ENCODE measurements at regions not wholly inside any gene's neighbourhood (a gene's known extent, or its start where the extent isn't known, plus 50 kb on each side); places are given as distances from the start of the nearest gene placed in this dataset.

GRCh38 chr22:48379371-48379770 lies 1448.3 kb downstream of the BRD1 start:
- TF ChIP-seq PCBP1 (IDR thresholded peaks at IDR 0.05; ENCODE audit: borderline replicate concordance, low read depth, low read length) (no peak), KDM1A (CRISPR knock-in tag; IDR thresholded peaks at IDR 0.05) (no peak), ZNF644 (CRISPR knock-in tag; IDR thresholded peaks at IDR 0.05; ENCODE audit: low read depth) (no peak), POLR2AphosphoS5 (IDR thresholded peaks at IDR 0.05; ENCODE audit: low read depth, low read length) (no peak), ATAD3A (CRISPR knock-in tag; IDR thresholded peaks at IDR 0.05) (no peak), REST (IDR thresholded peaks at IDR 0.05; ENCODE audit: borderline replicate concordance in 1 of 2, low read depth in 1 of 2, low read length in 2 of 2) (no peak), CTCF (CRISPR knock-in tag; IDR thresholded peaks at IDR 0.05) (no peak), AKAP8 (CRISPR knock-in tag; IDR thresholded peaks at IDR 0.05) (no peak), PBX3 (CRISPR knock-in tag; IDR thresholded peaks at IDR 0.05; ENCODE audit: borderline replicate concordance) (no peak), TARDBP (CRISPR knock-in tag; IDR thresholded peaks at IDR 0.05) (no peak), GLMP (CRISPR knock-in tag; IDR thresholded peaks at IDR 0.05; ENCODE audit: borderline replicate concordance) (no peak)

Measured in HepG2 (cell line).